ENCODE measurements at regions not wholly inside any gene's neighbourhood (a gene's known extent, or its start where the extent isn't known, plus 50 kb on each side); places are given as distances from the start of the nearest gene placed in this dataset.
"Not testable (repeated sequence)": the region's sequence is repeated elsewhere in the genome, so short reads cannot be mapped to it uniquely, and the experiment has no call there.

GRCh38 chr5:3466392-3466791 lies 129.2 kb upstream of the IRX1 start:
- Histone ChIP-seq H3K27me3 (no peaks in the 10 kb centered on the region), H3K36me3 (no peaks in the 10 kb centered on the region), H3K9me3 (no peaks in the 10 kb centered on the region), H3K4me3 (no peak overlapping the region), H3K4me1 (no peaks in the 10 kb centered on the region), H3K27ac (no peak overlapping the region)
- in situ Hi-C loops (cut with MboI; ENCODE audit: low sequenced_read_pairs in 4 of 4) (no loop called here), intact Hi-C loops (cut with DNase I; ENCODE audit: low total_unique reads) (no loop called here)
- TF ChIP-seq CTCF (IDR thresholded peaks at IDR 0.05 in 4 of 5, conservative IDR thresholded peaks at IDR 0.05 in 1 of 5) (no peak), POLR2A (IDR thresholded peaks at IDR 0.05) (no peak)
- no peak for ATAC-seq
- no peak for DNase-seq

GRCh38 chr5:3460416-3460815 lies 135.2 kb upstream of the IRX1 start:
- no peaks in the 10 kb centered on the region for H3K36me3 ChIP-seq
- no peaks in the 10 kb centered on the region for H3K27me3 ChIP-seq
- H3K4me3 ChIP-seq = no peak overlapping the region
- no peak for ATAC-seq
- TF ChIP-seq CTCF (IDR thresholded peaks at IDR 0.05 in 4 of 5, conservative IDR thresholded peaks at IDR 0.05 in 1 of 5) (no peak), POLR2A (IDR thresholded peaks at IDR 0.05) (no peak)
- in situ Hi-C loops (cut with MboI; ENCODE audit: low sequenced_read_pairs in 4 of 4) (no loop called here), intact Hi-C loops (cut with DNase I; ENCODE audit: low total_unique reads) (no loop called here)
- DNase-seq = no peak
- no peaks in the 10 kb centered on the region for H3K9me3 ChIP-seq
- no peak overlapping the region for H3K27ac ChIP-seq
- no peaks in the 10 kb centered on the region for H3K4me1 ChIP-seq

GRCh38 chr5:3456121-3456681 lies 139.4 kb upstream of the IRX1 start:
- no peaks in the 10 kb centered on the region for H3K9me3 ChIP-seq
- H3K27me3 ChIP-seq = no peaks in the 10 kb centered on the region
- DNase-seq (no peak), ATAC-seq (no peak)
- H3K4me1 ChIP-seq = no peaks in the 10 kb centered on the region
- in situ Hi-C loops (cut with MboI; ENCODE audit: low sequenced_read_pairs in 4 of 4) = no loop called here
- no peaks in the 10 kb centered on the region for H3K36me3 ChIP-seq
- H3K4me3 ChIP-seq = no peak overlapping the region
- intact Hi-C loops (cut with DNase I; ENCODE audit: low total_unique reads) = no loop called here
- TF ChIP-seq POLR2A (IDR thresholded peaks at IDR 0.05) (no peak), CTCF (IDR thresholded peaks at IDR 0.05 in 4 of 5, conservative IDR thresholded peaks at IDR 0.05 in 1 of 5) (no peak)
- no peak overlapping the region for H3K27ac ChIP-seq

GRCh38 chr5:3454028-3454427 lies 141.6 kb upstream of the IRX1 start:
- intact Hi-C loops (cut with DNase I; ENCODE audit: low total_unique reads); in situ Hi-C loops (cut with MboI; ENCODE audit: low sequenced_read_pairs in 4 of 4); H3K4me3 ChIP-seq; ATAC-seq; H3K27ac ChIP-seq; H3K9me3 ChIP-seq; H3K36me3 ChIP-seq; DNase-seq; H3K4me1 ChIP-seq; H3K27me3 ChIP-seq: not testable (repeated sequence)

- no peak for ATAC-seq
- in situ Hi-C loops (cut with MboI; ENCODE audit: low sequenced_read_pairs in 4 of 4) = no loop called here
- DNase-seq = no peak
- H3K9me3 ChIP-seq = no peaks in the 10 kb centered on the region
- no peaks in the 10 kb centered on the region for H3K4me1 ChIP-seq
- H3K36me3 ChIP-seq = no peaks in the 10 kb centered on the region
- H3K27ac ChIP-seq = no peak overlapping the region
- TF ChIP-seq CTCF (IDR thresholded peaks at IDR 0.05 in 4 of 5, conservative IDR thresholded peaks at IDR 0.05 in 1 of 5) (no peak), POLR2A (IDR thresholded peaks at IDR 0.05) (no peak)
- H3K4me3 ChIP-seq = no peak overlapping the region
- intact Hi-C loops (cut with DNase I; ENCODE audit: low total_unique reads) = no loop called here
- H3K27me3 ChIP-seq = no peaks in the 10 kb centered on the region
Measured at GRCh38 chr5:3452622-3453021, 143.0 kb upstream of the IRX1 start.
